SK-N-SH treated with all-trans-retinoic acid at 6 μM for 48 hours (cell line): ENCODE measurements at regions not wholly inside any gene's neighbourhood (a gene's known extent, or its start where the extent isn't known, plus 50 kb on each side); places are given as distances from the start of the nearest gene placed in this dataset.

Experiments used
- ATAC-seq: fragments of 200-7000 bp; cut with Tn5 transposase; 3 replicates; pipeline ENCODE4 v1.9.1; 2020; ENCODE audit warnings: mild to moderate bottlenecking, moderate library complexity
- ARNTL ChIP-seq: fragments of 450-650 bp; formaldehyde crosslinking; IDR thresholded peaks from 2 replicates; pipeline ENCODE4 v1.5.0; 2020; ENCODE audit warnings: low read depth, mild to moderate bottlenecking, moderate library complexity, borderline replicate concordance
- BACH2 ChIP-seq: fragments of 250-450 bp; sonication (Bioruptor Pico); IDR thresholded peaks from 2 replicates; pipeline ENCODE4 v1.9.0; 2021; ENCODE audit warnings: mild to moderate bottlenecking, borderline replicate concordance
- CSDC2 ChIP-seq: fragments of 250-450 bp; sonication (Bioruptor Pico); IDR thresholded peaks from 2 replicates; pipeline ENCODE4 v1.5.0; 2020; ENCODE audit warnings: mild to moderate bottlenecking, moderate library complexity
- ESRRG ChIP-seq: fragments of 250-450 bp; sonication (Bioruptor Pico); IDR thresholded peaks from 2 replicates; pipeline ENCODE4 v1.6.1; 2021; ENCODE audit warnings: mild to moderate bottlenecking
- GLIS3 ChIP-seq: fragments of 250-450 bp; sonication (Bioruptor Pico); IDR thresholded peaks from 2 replicates; pipeline ENCODE4 v1.5.0; 2020; ENCODE audit warnings: mild to moderate bottlenecking, moderate library complexity
- OSR1 ChIP-seq: fragments of 250-450 bp; sonication (Bioruptor Pico); IDR thresholded peaks from 2 replicates; pipeline ENCODE4 v1.8.0; 2022; ENCODE audit warnings: moderate library complexity, mild to moderate bottlenecking, inconsistent platforms
- POU6F1 ChIP-seq: fragments of 250-450 bp; sonication (Bioruptor Pico); IDR thresholded peaks from 2 replicates; pipeline ENCODE4 v1.8.0; 2021; ENCODE audit warnings: low read depth, mild to moderate bottlenecking, moderate library complexity, borderline replicate concordance
- PPARA ChIP-seq: fragments of 250-450 bp; sonication (Bioruptor Pico); IDR thresholded peaks from 2 replicates; pipeline ENCODE4 v1.5.0; 2020; ENCODE audit warnings: mild to moderate bottlenecking, borderline replicate concordance
- RARB ChIP-seq: fragments of 250-450 bp; sonication (Bioruptor Pico); IDR thresholded peaks from 2 replicates; pipeline ENCODE4 v1.8.0; 2021; ENCODE audit warnings: mild to moderate bottlenecking, moderate library complexity
- SNAI2 ChIP-seq: fragments of 250-450 bp; sonication (Bioruptor Pico); IDR thresholded peaks from 2 replicates; pipeline ENCODE4 v1.5.0; 2020; ENCODE audit warnings: mild to moderate bottlenecking, moderate library complexity
- TCF4 ChIP-seq: fragments of 250-450 bp; sonication (Bioruptor Pico); IDR thresholded peaks from 2 replicates; pipeline ENCODE4 v1.8.0; 2021; ENCODE audit warnings: mild to moderate bottlenecking, moderate library complexity, borderline replicate concordance
- TSHZ2 ChIP-seq: fragments of 250-450 bp; sonication (Bioruptor Pico); IDR thresholded peaks from 2 replicates; pipeline ENCODE4 v1.5.0; 2020; ENCODE audit warnings: mild to moderate bottlenecking, moderate library complexity
- ZC3H10 ChIP-seq: fragments of 250-450 bp; sonication (Bioruptor Pico); IDR thresholded peaks from 2 replicates; pipeline ENCODE4 v1.5.1; 2021; ENCODE audit warnings: mild to moderate bottlenecking, moderate library complexity
- ZFP3 ChIP-seq: fragments of 250-450 bp; sonication (Bioruptor Pico); IDR thresholded peaks from 2 replicates; pipeline ENCODE4 v1.5.0; 2020; ENCODE audit warnings: mild to moderate bottlenecking, moderate library complexity
- ZFP30 ChIP-seq: fragments of 450-650 bp; formaldehyde crosslinking; IDR thresholded peaks from 2 replicates; pipeline ENCODE4 v1.5.0; 2022; ENCODE audit warnings: mild to moderate bottlenecking, moderate library complexity
- ZNF565 ChIP-seq: fragments of 450-650 bp; formaldehyde crosslinking; conservative IDR thresholded peaks from 2 replicates; pipeline ENCODE4 v1.5.0; 2020; ENCODE audit warnings: low read depth, mild to moderate bottlenecking, moderate library complexity
- ZNF70 ChIP-seq: fragments of 450-650 bp; formaldehyde crosslinking; IDR thresholded peaks from 2 replicates; pipeline ENCODE4 v1.5.0; 2020; ENCODE audit warnings: mild to moderate bottlenecking, moderate library complexity
- ZNF8 ChIP-seq: fragments of 450-650 bp; formaldehyde crosslinking; IDR thresholded peaks from 2 replicates; pipeline ENCODE4 v1.5.0; 2020; ENCODE audit warnings: mild to moderate bottlenecking, moderate library complexity
- TF ChIP-seq, protein P1 (sequence below): fragments of 250-450 bp; sonication (Bioruptor Pico); IDR thresholded peaks from 2 replicates; pipeline ENCODE4 v1.8.0; 2020; ENCODE audit warnings: mild to moderate bottlenecking, moderate library complexity, borderline replicate concordance
- TF ChIP-seq, protein P2 (sequence below): fragments of 250-450 bp; sonication (Bioruptor Pico); IDR thresholded peaks from 2 replicates; pipeline ENCODE4 v1.5.1; 2021; ENCODE audit warnings: mild to moderate bottlenecking, moderate library complexity
- TF ChIP-seq, protein P3 (sequence below): fragments of 250-450 bp; sonication (Bioruptor Pico); IDR thresholded peaks from 2 replicates; pipeline ENCODE4 v1.5.1; 2020; ENCODE audit warnings: low read depth, mild to moderate bottlenecking, moderate library complexity

DNA sequence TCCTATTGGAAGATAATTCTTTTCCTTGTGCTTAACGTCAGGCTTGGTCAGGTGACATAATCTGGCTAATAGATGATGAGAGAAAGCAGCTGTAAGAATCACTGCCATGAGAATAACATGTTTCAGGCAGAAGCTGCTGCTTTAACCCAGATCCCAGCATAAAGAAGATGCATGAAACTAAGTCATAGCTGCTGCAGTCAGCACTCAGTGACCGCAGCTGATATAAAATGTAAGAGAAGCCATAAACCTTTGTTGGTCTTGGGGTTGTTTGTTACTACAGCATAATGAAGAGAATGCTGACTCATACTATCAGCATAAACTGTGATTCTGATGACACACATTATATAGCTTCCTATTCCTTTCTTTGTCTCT, 274.3 kb upstream of the TRIB2 start (continued):
- TF ChIP-seq TSHZ2 (CRISPR knock-in tag) (no peak), ZNF8 (CRISPR knock-in tag) (no peak), ARNTL (CRISPR knock-in tag) (no peak), RARB (CRISPR knock-in tag) (no peak)

DNA sequence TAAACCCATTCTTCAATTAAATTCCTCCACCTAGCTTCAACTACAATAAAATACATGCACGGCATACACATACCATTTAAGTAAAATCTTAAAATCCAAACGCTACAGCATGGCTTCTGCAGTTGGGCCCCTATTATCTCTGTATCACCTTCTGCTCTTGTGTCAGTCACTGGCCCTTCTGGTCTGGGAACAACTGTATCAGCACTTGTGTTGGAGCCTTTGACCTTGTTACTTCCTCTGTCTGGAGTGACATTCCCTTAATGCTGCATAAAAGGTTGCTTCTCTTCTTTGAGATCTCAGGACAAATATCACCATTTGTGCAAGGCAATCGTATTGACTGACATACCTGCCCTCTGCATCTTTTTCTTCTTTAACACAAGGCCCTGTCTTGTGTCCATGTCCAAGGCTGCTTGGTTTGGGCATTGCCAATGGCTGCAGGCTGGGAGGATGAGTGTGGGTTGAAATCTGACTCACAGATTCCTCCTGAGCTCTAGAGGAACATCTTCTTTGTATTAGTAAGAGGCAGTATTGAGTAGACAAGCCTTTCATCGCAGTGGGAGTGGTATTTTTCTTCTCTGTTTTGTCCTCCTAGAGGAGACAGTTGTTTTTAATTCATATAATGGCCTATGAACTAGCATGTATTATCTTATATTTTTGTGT, 267.8 kb upstream of the TRIB2 start:
- no peak for ATAC-seq
- TF ChIP-seq ZFP3 (no peak), BACH2 (no peak), CSDC2 (CRISPR knock-in tag) (no peak), ESRRG (CRISPR knock-in tag) (no peak), PPARA (CRISPR knock-in tag) (no peak), TCF4 (CRISPR knock-in tag) (no peak), OSR1 (CRISPR knock-in tag) (no peak), RARB (CRISPR knock-in tag) (no peak), ZFP30 (CRISPR knock-in tag) (no peak), GLIS3 (no peak), ARNTL (CRISPR knock-in tag) (no peak), ZNF70 (CRISPR knock-in tag) (no peak), ZNF565 (no peak)
- TF ChIP-seq, protein P1, sequence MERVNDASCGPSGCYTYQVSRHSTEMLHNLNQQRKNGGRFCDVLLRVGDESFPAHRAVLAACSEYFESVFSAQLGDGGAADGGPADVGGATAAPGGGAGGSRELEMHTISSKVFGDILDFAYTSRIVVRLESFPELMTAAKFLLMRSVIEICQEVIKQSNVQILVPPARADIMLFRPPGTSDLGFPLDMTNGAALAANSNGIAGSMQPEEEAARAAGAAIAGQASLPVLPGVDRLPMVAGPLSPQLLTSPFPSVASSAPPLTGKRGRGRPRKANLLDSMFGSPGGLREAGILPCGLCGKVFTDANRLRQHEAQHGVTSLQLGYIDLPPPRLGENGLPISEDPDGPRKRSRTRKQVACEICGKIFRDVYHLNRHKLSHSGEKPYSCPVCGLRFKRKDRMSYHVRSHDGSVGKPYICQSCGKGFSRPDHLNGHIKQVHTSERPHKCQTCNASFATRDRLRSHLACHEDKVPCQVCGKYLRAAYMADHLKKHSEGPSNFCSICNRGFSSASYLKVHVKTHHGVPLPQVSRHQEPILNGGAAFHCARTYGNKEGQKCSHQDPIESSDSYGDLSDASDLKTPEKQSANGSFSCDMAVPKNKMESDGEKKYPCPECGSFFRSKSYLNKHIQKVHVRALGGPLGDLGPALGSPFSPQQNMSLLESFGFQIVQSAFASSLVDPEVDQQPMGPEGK (CRISPR knock-in tag) = no peak
- TF ChIP-seq, all 23 proteins: peak for 0

DNA sequence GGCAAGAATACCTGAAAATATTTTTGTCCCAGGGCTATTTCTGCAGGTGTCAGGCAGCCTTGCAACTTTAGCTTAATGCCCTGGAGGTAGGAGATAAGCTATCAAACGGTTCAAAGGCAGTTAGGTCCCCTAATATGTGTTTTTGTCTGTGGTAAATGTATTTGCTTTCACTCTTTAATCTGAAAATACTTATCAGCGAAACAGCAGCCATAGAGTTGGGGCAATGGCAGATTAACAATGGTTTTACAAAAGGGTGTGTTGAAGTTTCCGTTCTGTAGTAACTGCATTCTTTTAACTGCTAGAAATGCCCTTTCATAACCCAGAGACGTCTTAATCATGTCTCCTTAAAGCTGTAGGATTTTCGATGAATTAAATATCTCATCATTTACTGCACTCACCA, 265.0 kb upstream of the TRIB2 start:
- no peak for ATAC-seq
- TF ChIP-seq ZC3H10 (CRISPR knock-in tag) (no peak), POU6F1 (CRISPR knock-in tag) (no peak), ESRRG (CRISPR knock-in tag) (no peak), GLIS3 (no peak), ZNF70 (CRISPR knock-in tag) (no peak), BACH2 (no peak), ZFP30 (CRISPR knock-in tag) (no peak), SNAI2 (CRISPR knock-in tag) (no peak), CSDC2 (CRISPR knock-in tag) (no peak), TCF4 (CRISPR knock-in tag) (no peak)
- TF ChIP-seq, protein P2, sequence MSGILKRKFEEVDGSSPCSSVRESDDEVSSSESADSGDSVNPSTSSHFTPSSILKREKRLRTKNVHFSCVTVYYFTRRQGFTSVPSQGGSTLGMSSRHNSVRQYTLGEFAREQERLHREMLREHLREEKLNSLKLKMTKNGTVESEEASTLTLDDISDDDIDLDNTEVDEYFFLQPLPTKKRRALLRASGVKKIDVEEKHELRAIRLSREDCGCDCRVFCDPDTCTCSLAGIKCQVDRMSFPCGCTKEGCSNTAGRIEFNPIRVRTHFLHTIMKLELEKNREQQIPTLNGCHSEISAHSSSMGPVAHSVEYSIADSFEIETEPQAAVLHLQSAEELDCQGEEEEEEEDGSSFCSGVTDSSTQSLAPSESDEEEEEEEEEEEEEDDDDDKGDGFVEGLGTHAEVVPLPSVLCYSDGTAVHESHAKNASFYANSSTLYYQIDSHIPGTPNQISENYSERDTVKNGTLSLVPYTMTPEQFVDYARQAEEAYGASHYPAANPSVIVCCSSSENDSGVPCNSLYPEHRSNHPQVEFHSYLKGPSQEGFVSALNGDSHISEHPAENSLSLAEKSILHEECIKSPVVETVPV = no peak
- TF ChIP-seq, protein P3, sequence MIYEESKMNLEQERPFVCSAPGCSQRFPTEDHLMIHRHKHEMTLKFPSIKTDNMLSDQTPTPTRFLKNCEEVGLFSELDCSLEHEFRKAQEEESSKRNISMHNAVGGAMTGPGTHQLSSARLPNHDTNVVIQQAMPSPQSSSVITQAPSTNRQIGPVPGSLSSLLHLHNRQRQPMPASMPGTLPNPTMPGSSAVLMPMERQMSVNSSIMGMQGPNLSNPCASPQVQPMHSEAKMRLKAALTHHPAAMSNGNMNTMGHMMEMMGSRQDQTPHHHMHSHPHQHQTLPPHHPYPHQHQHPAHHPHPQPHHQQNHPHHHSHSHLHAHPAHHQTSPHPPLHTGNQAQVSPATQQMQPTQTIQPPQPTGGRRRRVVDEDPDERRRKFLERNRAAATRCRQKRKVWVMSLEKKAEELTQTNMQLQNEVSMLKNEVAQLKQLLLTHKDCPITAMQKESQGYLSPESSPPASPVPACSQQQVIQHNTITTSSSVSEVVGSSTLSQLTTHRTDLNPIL (CRISPR knock-in tag) = no peak
